IMR-90 (cell line): ENCODE measurements at regions not wholly inside any gene's neighbourhood (a gene's known extent, or its start where the extent isn't known, plus 50 kb on each side); places are given as distances from the start of the nearest gene placed in this dataset.

Experiments
- ATAC-seq: fragments of 200-7000 bp; cut with Tn5 transposase; 2 replicates; pipeline ENCODE4 v1.9.1; 2020; ENCODE audit warnings: low read depth, mild to moderate bottlenecking, moderate library complexity
- BruUV-seq: library from RNA; stranded (reverse); fragments of 400-500 nt; replicated peaks from 2 replicates; lab custom pipeline; 2021; lab: Mats Ljungman, UMichigan
- CTCF ChIA-PET: fragments of 300-600 bp; formaldehyde crosslinking; extraction: SDS; loops from one replicate; lab custom pipeline; 2021; ENCODE audit warnings: antibody characterized with exemption; lab: Yijun Ruan, JAX
- POLR2A ChIA-PET: fragments of 300-600 bp; sonication (Branson Sonifier 250); formaldehyde crosslinking; loops from one replicate; lab custom pipeline; 2022; ENCODE audit warnings: antibody characterized with exemption; ENCODE audit not compliant: unreplicated experiment; lab: Charles Lee
- DNase-seq: peaks from one replicate; pipeline ENCODE4 v3.0.0; 2013
- H2AFZ ChIP-seq: replicated peaks from 2 replicates; pipeline ENCODE3; 2013; ENCODE audit warnings: low read length, mild to moderate bottlenecking; ENCODE audit not compliant: poor library complexity
- H2AK5ac ChIP-seq: 2 replicates; pipeline ENCODE4 v1.6.1; 2013; ENCODE audit warnings: low read depth, low read length, inconsistent platforms
- H2AK9ac ChIP-seq: replicated peaks from 2 replicates; pipeline ENCODE3; 2013; ENCODE audit warnings: mild to moderate bottlenecking, low read depth, low read length, moderate library complexity; ENCODE audit not compliant: poor library complexity
- H2BK120ac ChIP-seq: 2 replicates; pipeline ENCODE4 v1.6.1; 2013; ENCODE audit warnings: low read depth, low read length, inconsistent platforms
- H2BK15ac ChIP-seq: 3 replicates; pipeline ENCODE4 v1.6.1; 2013; ENCODE audit warnings: low read depth, low read length, inconsistent platforms
- H2BK20ac ChIP-seq: 2 replicates; pipeline ENCODE4 v1.6.1; 2013; ENCODE audit warnings: low read depth, mild to moderate bottlenecking, inconsistent platforms, low read length, moderate library complexity
- H2BK5ac ChIP-seq: 2 replicates; pipeline ENCODE4 v1.6.1; 2013; ENCODE audit warnings: mild to moderate bottlenecking, low read depth, low read length, inconsistent platforms; ENCODE audit not compliant: poor library complexity, severe bottlenecking
- H3K14ac ChIP-seq: replicated peaks from 2 replicates; pipeline ENCODE4 v1.6.1; 2013; ENCODE audit warnings: low read depth, low read length, inconsistent platforms
- H3K18ac ChIP-seq: 2 replicates; pipeline ENCODE4 v1.6.1; 2013; ENCODE audit warnings: low read depth, low read length, control low read depth
- H3K23ac ChIP-seq: 2 replicates; pipeline ENCODE4 v1.6.1; 2013; ENCODE audit warnings: low read depth, low read length, inconsistent platforms
- H3K27ac ChIP-seq: 2 replicates; pipeline ENCODE4 v1.5.1; 2013; ENCODE audit warnings: mild to moderate bottlenecking, control low read depth, low read length; ENCODE audit not compliant: insufficient read depth
- H3K27me3 ChIP-seq: 2 replicates; pipeline ENCODE4 v1.6.1; 2013; ENCODE audit warnings: low read length; ENCODE audit not compliant: control insufficient read depth, insufficient read depth
- H3K36me3 ChIP-seq: 2 replicates; pipeline ENCODE4 v1.6.1; 2013; ENCODE audit warnings: low read length, mixed read lengths; ENCODE audit not compliant: control insufficient read depth, insufficient read depth
- H3K4ac ChIP-seq: 2 replicates; pipeline ENCODE4 v1.6.1; 2013; ENCODE audit warnings: low read depth, low read length, inconsistent platforms
- H3K4me1 ChIP-seq: 2 replicates; pipeline ENCODE4 v1.6.1; 2013; ENCODE audit warnings: low read length, mixed read lengths; ENCODE audit not compliant: control insufficient read depth, insufficient read depth
- H3K4me2 ChIP-seq: 2 replicates; pipeline ENCODE4 v1.6.1; 2013; ENCODE audit warnings: low read depth, mild to moderate bottlenecking, control low read depth, low read length, moderate library complexity
- H3K4me3 ChIP-seq: 2 replicates; pipeline ENCODE4 v1.5.1; 2013; ENCODE audit warnings: low read depth, mild to moderate bottlenecking, control low read depth, low read length, moderate library complexity; ENCODE audit not compliant: insufficient read depth
- H3K56ac ChIP-seq: 2 replicates; pipeline ENCODE4 v1.6.1; 2013; ENCODE audit warnings: low read length, inconsistent platforms; ENCODE audit not compliant: insufficient read depth; ENCODE audit errors: extremely low read depth
- H3K79me1 ChIP-seq, 2 experiments: 2 replicates each; pipeline ENCODE4 v1.6.1; 2013; ENCODE audit warnings: low read length in 2 of 2, inconsistent platforms in 1 of 2, low read depth in 1 of 2
- H3K9ac ChIP-seq: 2 replicates; pipeline ENCODE4 v1.6.1; 2013; ENCODE audit warnings: low read depth, low read length, control low read depth
- H3K9me1 ChIP-seq: 2 replicates; pipeline ENCODE4 v1.6.1; 2013; ENCODE audit warnings: low read length, inconsistent platforms; ENCODE audit not compliant: insufficient read depth
- H3K9me3 ChIP-seq: 2 replicates; pipeline ENCODE4 v1.6.1; 2013; ENCODE audit warnings: low read length; ENCODE audit not compliant: control insufficient read depth, insufficient read depth
- H4K20me1 ChIP-seq: 2 replicates; pipeline ENCODE4 v1.6.1; 2013; ENCODE audit warnings: low read length, inconsistent platforms; ENCODE audit not compliant: insufficient read depth
- H4K5ac ChIP-seq: 2 replicates; pipeline ENCODE4 v1.6.1; 2013; ENCODE audit warnings: mild to moderate bottlenecking, low read depth, low read length, control low read depth
- H4K8ac ChIP-seq, 2 experiments: 2 replicates each; pipeline ENCODE4 v1.6.1; 2013; ENCODE audit warnings: low read depth in 2 of 2, low read length in 2 of 2, control low read depth in 1 of 2, inconsistent platforms in 1 of 2
- H4K91ac ChIP-seq: 2 replicates; pipeline ENCODE4 v1.6.1; 2013; ENCODE audit warnings: low read depth, low read length, inconsistent platforms; ENCODE audit not compliant: insufficient read depth
- BHLHE40 ChIP-seq: fragments of 150-350 bp; IDR thresholded peaks from 2 replicates; pipeline ENCODE4 v1.6.1; 2016; ENCODE audit warnings: mild to moderate bottlenecking, low read depth, low read length
- CEBPB ChIP-seq: IDR thresholded peaks from 2 replicates; pipeline ENCODE4 v1.6.1; 2012; ENCODE audit warnings: low read depth, low read length, improper control_type of control experiment
- CHD1 ChIP-seq: IDR thresholded peaks from 2 replicates; pipeline ENCODE4 v1.6.1; 2012; ENCODE audit warnings: low read depth, low read length, improper control_type of control experiment
- ELK1 ChIP-seq: fragments of 150-350 bp; IDR thresholded peaks from 2 replicates; pipeline ENCODE4 v1.6.1; 2016; ENCODE audit warnings: low read depth, mild to moderate bottlenecking, low read length, moderate library complexity, borderline replicate concordance
- FOS ChIP-seq: fragments of 150-350 bp; IDR thresholded peaks from 2 replicates; pipeline ENCODE4 v1.6.1; 2016; ENCODE audit warnings: low read depth, low read length
- MAFK ChIP-seq: IDR thresholded peaks from 2 replicates; pipeline ENCODE4 v1.6.1; 2012; ENCODE audit warnings: low read depth, low read length, improper control_type of control experiment
- MAZ ChIP-seq: IDR thresholded peaks from 2 replicates; pipeline ENCODE4 v1.6.1; 2012; ENCODE audit warnings: low read depth, mild to moderate bottlenecking, low read length, improper control_type of control experiment, moderate library complexity, borderline replicate concordance
- MXI1 ChIP-seq: IDR thresholded peaks from 2 replicates; pipeline ENCODE4 v1.6.1; 2012; ENCODE audit warnings: low read depth, mild to moderate bottlenecking, low read length, moderate library complexity, borderline replicate concordance
- NFE2L2 ChIP-seq: fragments of 150-350 bp; IDR thresholded peaks from 2 replicates; pipeline ENCODE4 v1.6.1; 2016; ENCODE audit warnings: low read depth, mild to moderate bottlenecking, low read length
- POLR2A ChIP-seq: IDR thresholded peaks from 2 replicates; pipeline ENCODE4 v1.6.1; 2012; ENCODE audit warnings: mild to moderate bottlenecking, low read depth, low read length
- RAD21 ChIP-seq: IDR thresholded peaks from 2 replicates; pipeline ENCODE4 v1.6.1; 2012; ENCODE audit warnings: low read length, improper control_type of control experiment
- RCOR1 ChIP-seq: IDR thresholded peaks from 2 replicates; pipeline ENCODE4 v1.6.1; 2012; ENCODE audit warnings: mild to moderate bottlenecking, low read length, improper control_type of control experiment; ENCODE audit not compliant: insufficient replicate concordance
- RFX5 ChIP-seq: IDR thresholded peaks from 2 replicates; pipeline ENCODE4 v1.8.0; 2012; ENCODE audit warnings: low read depth, mild to moderate bottlenecking, low read length, moderate library complexity
- SMC3 ChIP-seq: fragments of 150-350 bp; IDR thresholded peaks from 2 replicates; pipeline ENCODE4 v1.6.1; 2016; ENCODE audit warnings: low read depth, mild to moderate bottlenecking, antibody characterized with exemption, low read length, moderate library complexity
- USF2 ChIP-seq: fragments of 150-350 bp; IDR thresholded peaks from 2 replicates; pipeline ENCODE4 v1.6.1; 2017; ENCODE audit warnings: mild to moderate bottlenecking, antibody characterized with exemption, low read length, low read depth
- WGBS, 2 experiments: methylation state at CpG; one replicate each; pipeline versions ENCODE4 v1.1.5 to v1.1.7; 2013; ENCODE audit warnings: missing lambda C conversion rate in 2 of 2; ENCODE audit not compliant: insufficient read length in 1 of 2; ENCODE audit errors: extremely low coverage in 2 of 2; 5-methylcytosine and 5-hydroxymethylcytosine counted together
- dilution Hi-C: fragments of 300-500 bp; cut with HindIII; formaldehyde crosslinking; loops from one replicate; pipeline ENCODE4 v1.14.3; 2018; ENCODE audit warnings: low sequenced_read_pairs; ENCODE audit not compliant: unreplicated experiment
- in situ Hi-C: fragments of 300-500 bp; cut with MboI; formaldehyde crosslinking; loops from 3 replicates; pipeline ENCODE4 v1.14.3; 2019; ENCODE audit warnings: low sequenced_read_pairs, inconsistent platforms, mixed read lengths
- intact Hi-C: fragments of 100-400 bp; cut with micrococcal nuclease; formaldehyde crosslinking; loops from 2 replicates; pipeline ENCODE4 v1.10.0; 2022
- TF ChIP-seq, protein P1 (sequence below): conservative IDR thresholded peaks from 2 replicates; pipeline ENCODE4 v1.5.1; 2012; ENCODE audit warnings: mild to moderate bottlenecking, low read depth, low read length, improper control_type of control experiment

- Histone ChIP-seq H4K91ac (no peak overlapping the region), H4K5ac (no peak overlapping the region), H4K20me1 (no peaks in the 10 kb centered on the region), H2BK20ac (no peak overlapping the region), H2AK5ac (no peak overlapping the region), H3K4me3 (no peak overlapping the region), H2BK120ac (no peak overlapping the region), H3K23ac (no peak overlapping the region), H3K79me1 (no peaks in the 10 kb centered on the region), H2AFZ (no peak overlapping the region), H3K27ac (no peak overlapping the region), H3K9me3 (no peaks in the 10 kb centered on the region), H3K27me3 (no peaks in the 10 kb centered on the region), H3K56ac (no peak overlapping the region), H3K4ac (no peak overlapping the region), H3K4me1 (no peaks in the 10 kb centered on the region), H3K9ac (no peak overlapping the region), H4K8ac (no peak overlapping the region), H2AK9ac (no peak overlapping the region), H3K36me3 (no peaks in the 10 kb centered on the region), H2BK5ac (no peak overlapping the region), H2BK15ac (no peak overlapping the region), H3K9me1 (no peaks in the 10 kb centered on the region), H3K18ac (no peak overlapping the region), H3K4me2 (no peak overlapping the region), H3K14ac (no peak overlapping the region)
- intact Hi-C loops, result no loop called here
- dilution Hi-C loops, result no loop called here
- BruUV-seq, result no TSS peak
- ATAC-seq (no peak), DNase-seq (no peak)
- no CpG with 5 or more reads among the region's 1 CpG for WGBS, 2 experiments
- in situ Hi-C loops, result no loop called here
- CTCF ChIA-PET, result interaction anchor here (1.9 kb wide), 1 partner anchor 23 kb away, joined by 4 read pairs; no protein-coding TSS in a partner anchor
- TF ChIP-seq POLR2A (no peak), RAD21 (no peak), CEBPB (no peak), MXI1 (no peak), USF2 (no peak), MAZ (no peak), NFE2L2 (no peak), SMC3 (no peak), FOS (no peak), ELK1 (no peak), RFX5 (no peak), BHLHE40 (no peak), CHD1 (no peak), MAFK (no peak), RCOR1 (no peak)
- TF ChIP-seq, protein P1, sequence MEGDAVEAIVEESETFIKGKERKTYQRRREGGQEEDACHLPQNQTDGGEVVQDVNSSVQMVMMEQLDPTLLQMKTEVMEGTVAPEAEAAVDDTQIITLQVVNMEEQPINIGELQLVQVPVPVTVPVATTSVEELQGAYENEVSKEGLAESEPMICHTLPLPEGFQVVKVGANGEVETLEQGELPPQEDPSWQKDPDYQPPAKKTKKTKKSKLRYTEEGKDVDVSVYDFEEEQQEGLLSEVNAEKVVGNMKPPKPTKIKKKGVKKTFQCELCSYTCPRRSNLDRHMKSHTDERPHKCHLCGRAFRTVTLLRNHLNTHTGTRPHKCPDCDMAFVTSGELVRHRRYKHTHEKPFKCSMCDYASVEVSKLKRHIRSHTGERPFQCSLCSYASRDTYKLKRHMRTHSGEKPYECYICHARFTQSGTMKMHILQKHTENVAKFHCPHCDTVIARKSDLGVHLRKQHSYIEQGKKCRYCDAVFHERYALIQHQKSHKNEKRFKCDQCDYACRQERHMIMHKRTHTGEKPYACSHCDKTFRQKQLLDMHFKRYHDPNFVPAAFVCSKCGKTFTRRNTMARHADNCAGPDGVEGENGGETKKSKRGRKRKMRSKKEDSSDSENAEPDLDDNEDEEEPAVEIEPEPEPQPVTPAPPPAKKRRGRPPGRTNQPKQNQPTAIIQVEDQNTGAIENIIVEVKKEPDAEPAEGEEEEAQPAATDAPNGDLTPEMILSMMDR, result no peak
- POLR2A ChIA-PET, result no interaction called here
These were observed 305.8 kb downstream of the KIF20B start for GRCh38 chr10:90007226-90007625.
